ENCODE measurements at regions not wholly inside any gene's neighbourhood (a gene's known extent, or its start where the extent isn't known, plus 50 kb on each side); places are given as distances from the start of the nearest gene placed in this dataset.

- no peak for TF ChIP-seq CTCF (IDR thresholded peaks at IDR 0.05; ENCODE audit: low read depth, low read length, poor library complexity, severe bottlenecking)
- TF ChIP-seq EZH2phosphoT487 (IDR thresholded peaks at IDR 0.05; ENCODE audit: borderline replicate concordance, low read length), result no peak
- Histone ChIP-seq H3K9me3 (ENCODE audit: control insufficient read depth, insufficient read depth, low read length) (no peaks in the 10 kb centered on the region), H3K79me2 (ENCODE audit: control insufficient read depth, low read length) (no peaks in the 10 kb centered on the region), H3K27ac (ENCODE audit: low read depth, low read length) (no peak overlapping the region), H3K4me2 (ENCODE audit: low read length) (no peak overlapping the region), H3K36me3 (ENCODE audit: control insufficient read depth, low read length) (no peaks in the 10 kb centered on the region), H3K4me1 (ENCODE audit: control insufficient read depth, low read length) (no peaks in the 10 kb centered on the region), H3K4me3 (ENCODE audit: low read length) (no peak overlapping the region), H3K9me2 (replicated peaks; ENCODE audit: control insufficient read depth, low read length) (no peaks in the 10 kb centered on the region), H3F3A (ENCODE audit: control insufficient read depth, insufficient read depth) (no peaks in the 10 kb centered on the region), H4K20me1 (ENCODE audit: control insufficient read depth, insufficient read depth, low read depth, low read length) (no peaks in the 10 kb centered on the region), H3K27me3 (ENCODE audit: control insufficient read depth, low read length) (no peaks in the 10 kb centered on the region)
These were observed 303.2 kb upstream of the KCND2 start for GRCh38 chr7:119969763-119970162.

GRCh38 chr7:119974972-119975371 is 298.0 kb upstream of the KCND2 start:
- Histone ChIP-seq H3F3A (ENCODE audit: control insufficient read depth, insufficient read depth) (no peaks in the 10 kb centered on the region), H3K9me3 (ENCODE audit: control insufficient read depth, insufficient read depth, low read length) (no peaks in the 10 kb centered on the region), H3K27me3 (ENCODE audit: control insufficient read depth, low read length) (no peaks in the 10 kb centered on the region), H4K20me1 (ENCODE audit: control insufficient read depth, insufficient read depth, low read depth, low read length) (no peaks in the 10 kb centered on the region), H3K27ac (ENCODE audit: low read depth, low read length) (no peak overlapping the region), H3K36me3 (ENCODE audit: control insufficient read depth, low read length) (no peaks in the 10 kb centered on the region), H3K79me2 (ENCODE audit: control insufficient read depth, low read length) (no peaks in the 10 kb centered on the region), H3K4me1 (ENCODE audit: control insufficient read depth, low read length) (no peaks in the 10 kb centered on the region), H3K4me3 (ENCODE audit: low read length) (no peak overlapping the region), H3K4me2 (ENCODE audit: low read length) (no peak overlapping the region), H3K9me2 (replicated peaks; ENCODE audit: control insufficient read depth, low read length) (peaks cover 3% of the 10 kb centered on the region)
- TF ChIP-seq EZH2phosphoT487 (IDR thresholded peaks at IDR 0.05; ENCODE audit: borderline replicate concordance, low read length) (no peak), CTCF (IDR thresholded peaks at IDR 0.05; ENCODE audit: low read depth, low read length, poor library complexity, severe bottlenecking) (no peak)

GRCh38 chr7:119982884-119983283 is 290.1 kb upstream of the KCND2 start:
- Histone ChIP-seq H3K4me3 (ENCODE audit: low read length) (no peak overlapping the region), H3K27me3 (ENCODE audit: control insufficient read depth, low read length) (no peaks in the 10 kb centered on the region), H3K36me3 (ENCODE audit: control insufficient read depth, low read length) (no peaks in the 10 kb centered on the region), H3K79me2 (ENCODE audit: control insufficient read depth, low read length) (no peaks in the 10 kb centered on the region), H3K4me2 (ENCODE audit: low read length) (no peak overlapping the region), H3F3A (ENCODE audit: control insufficient read depth, insufficient read depth) (no peaks in the 10 kb centered on the region), H4K20me1 (ENCODE audit: control insufficient read depth, insufficient read depth, low read depth, low read length) (no peaks in the 10 kb centered on the region), H3K4me1 (ENCODE audit: control insufficient read depth, low read length) (no peaks in the 10 kb centered on the region), H3K9me3 (ENCODE audit: control insufficient read depth, insufficient read depth, low read length) (no peaks in the 10 kb centered on the region), H3K9me2 (replicated peaks; ENCODE audit: control insufficient read depth, low read length) (no peaks in the 10 kb centered on the region; the same call in 1 of the 2 replicates), H3K27ac (ENCODE audit: low read depth, low read length) (no peak overlapping the region)
- no peak for TF ChIP-seq CTCF (IDR thresholded peaks at IDR 0.05; ENCODE audit: low read depth, low read length, poor library complexity, severe bottlenecking)
- no peak for TF ChIP-seq EZH2phosphoT487 (IDR thresholded peaks at IDR 0.05; ENCODE audit: borderline replicate concordance, low read length)

GRCh38 chr7:119983468-119983867 is 289.5 kb upstream of the KCND2 start:
- H3K79me2 ChIP-seq (ENCODE audit: control insufficient read depth, low read length), result no peaks in the 10 kb centered on the region
- no peaks in the 10 kb centered on the region for H3K9me3 ChIP-seq (ENCODE audit: control insufficient read depth, insufficient read depth, low read length)

More at GRCh38 chr7:119983468-119983867, 289.5 kb upstream of the KCND2 start:
- Histone ChIP-seq H4K20me1 (ENCODE audit: control insufficient read depth, insufficient read depth, low read depth, low read length) (no peaks in the 10 kb centered on the region), H3K27ac (ENCODE audit: low read depth, low read length) (no peak overlapping the region), H3K36me3 (ENCODE audit: control insufficient read depth, low read length) (no peaks in the 10 kb centered on the region), H3K9me2 (replicated peaks; ENCODE audit: control insufficient read depth, low read length) (no peaks in the 10 kb centered on the region; the same call in 1 of the 2 replicates), H3K4me2 (ENCODE audit: low read length) (no peak overlapping the region), H3K4me3 (ENCODE audit: low read length) (no peak overlapping the region), H3F3A (ENCODE audit: control insufficient read depth, insufficient read depth) (no peaks in the 10 kb centered on the region), H3K27me3 (ENCODE audit: control insufficient read depth, low read length) (no peaks in the 10 kb centered on the region), H3K4me1 (ENCODE audit: control insufficient read depth, low read length) (no peaks in the 10 kb centered on the region)
- TF ChIP-seq EZH2phosphoT487 (IDR thresholded peaks at IDR 0.05; ENCODE audit: borderline replicate concordance, low read length), result no peak
- no peak for TF ChIP-seq CTCF (IDR thresholded peaks at IDR 0.05; ENCODE audit: low read depth, low read length, poor library complexity, severe bottlenecking)

All from DOHH2 (cell line).